Stomach (tissue), 4 donors: ENCODE measurements at regions not wholly inside any gene's neighbourhood (a gene's known extent, or its start where the extent isn't known, plus 50 kb on each side); places are given as distances from the start of the nearest gene placed in this dataset.

Experiments
- EP300 ChIP-seq: sonication (generic); formaldehyde crosslinking; IDR thresholded peaks from one replicate; pipeline ENCODE4 v1.6.1; 2017; ENCODE audit warnings: antibody characterized with exemption
- POLR2AphosphoS5 ChIP-seq, 3 donors: sonication (generic); formaldehyde crosslinking; IDR thresholded peaks; one replicate each; pipeline ENCODE4 v1.6.1; 2016; ENCODE audit warnings: antibody characterized with exemption in 3 of 3
- TF ChIP-seq, protein P1 (sequence below), 7 experiments: fragments of 450-650 bp in 4 of 7; fragments of 200-600 bp in 3 of 7; sonication (generic) in 3 of 7; IDR thresholded peaks; one replicate each; pipeline ENCODE4 v1.5.1; 2016 to 2019; ENCODE audit warnings: antibody characterized with exemption in 7 of 7, control low read depth in 2 of 7, mild to moderate bottlenecking in 1 of 7

DNA sequence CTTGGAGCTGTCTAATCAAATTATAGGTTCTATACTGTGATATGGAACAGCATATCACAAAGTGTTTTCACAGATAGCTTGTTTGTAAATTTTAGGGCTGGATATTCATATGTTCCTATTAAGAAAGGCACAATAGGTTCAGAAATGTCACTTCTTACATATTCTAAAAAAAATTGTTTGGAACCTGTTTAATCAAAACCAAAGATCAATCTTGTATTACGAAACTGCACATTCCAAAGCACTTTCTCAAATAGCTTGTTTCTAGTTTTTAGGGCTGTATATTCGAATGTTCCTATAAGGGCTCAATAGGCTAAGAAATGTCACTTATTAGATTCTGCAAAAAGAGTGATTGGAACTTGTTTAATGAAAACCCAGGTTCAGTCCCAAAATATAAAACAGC, 67.4 kb upstream of the OSBPL11 start:
- TF ChIP-seq, protein P1, sequence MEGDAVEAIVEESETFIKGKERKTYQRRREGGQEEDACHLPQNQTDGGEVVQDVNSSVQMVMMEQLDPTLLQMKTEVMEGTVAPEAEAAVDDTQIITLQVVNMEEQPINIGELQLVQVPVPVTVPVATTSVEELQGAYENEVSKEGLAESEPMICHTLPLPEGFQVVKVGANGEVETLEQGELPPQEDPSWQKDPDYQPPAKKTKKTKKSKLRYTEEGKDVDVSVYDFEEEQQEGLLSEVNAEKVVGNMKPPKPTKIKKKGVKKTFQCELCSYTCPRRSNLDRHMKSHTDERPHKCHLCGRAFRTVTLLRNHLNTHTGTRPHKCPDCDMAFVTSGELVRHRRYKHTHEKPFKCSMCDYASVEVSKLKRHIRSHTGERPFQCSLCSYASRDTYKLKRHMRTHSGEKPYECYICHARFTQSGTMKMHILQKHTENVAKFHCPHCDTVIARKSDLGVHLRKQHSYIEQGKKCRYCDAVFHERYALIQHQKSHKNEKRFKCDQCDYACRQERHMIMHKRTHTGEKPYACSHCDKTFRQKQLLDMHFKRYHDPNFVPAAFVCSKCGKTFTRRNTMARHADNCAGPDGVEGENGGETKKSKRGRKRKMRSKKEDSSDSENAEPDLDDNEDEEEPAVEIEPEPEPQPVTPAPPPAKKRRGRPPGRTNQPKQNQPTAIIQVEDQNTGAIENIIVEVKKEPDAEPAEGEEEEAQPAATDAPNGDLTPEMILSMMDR (IDR thresholded peaks at IDR 0.05), result no peak
- no peak for TF ChIP-seq POLR2AphosphoS5 (IDR thresholded peaks at IDR 0.05)
- no peak for TF ChIP-seq EP300
